HG02938 (cell line): ENCODE measurements at regions not wholly inside any gene's neighbourhood (a gene's known extent, or its start where the extent isn't known, plus 50 kb on each side); places are given as distances from the start of the nearest gene placed in this dataset.
"Not testable (repeated sequence)": the region's sequence is repeated elsewhere in the genome, so short reads cannot be mapped to it uniquely, and the experiment has no call there.

Experiments used
- ATAC-seq: cut with Tn5 transposase; IDR thresholded peaks from one replicate; pipeline ENCODE4 v1.9.1; 2021; ENCODE audit warnings: mild to moderate bottlenecking, moderate library complexity; ENCODE audit not compliant: unreplicated experiment

GRCh38 chr18:44568342-44568741, 112.3 kb upstream of the SETBP1 start:
- no peak for ATAC-seq

GRCh38 chr18:44568986-44569385, 111.7 kb upstream of the SETBP1 start:
- no peak for ATAC-seq

DNA sequence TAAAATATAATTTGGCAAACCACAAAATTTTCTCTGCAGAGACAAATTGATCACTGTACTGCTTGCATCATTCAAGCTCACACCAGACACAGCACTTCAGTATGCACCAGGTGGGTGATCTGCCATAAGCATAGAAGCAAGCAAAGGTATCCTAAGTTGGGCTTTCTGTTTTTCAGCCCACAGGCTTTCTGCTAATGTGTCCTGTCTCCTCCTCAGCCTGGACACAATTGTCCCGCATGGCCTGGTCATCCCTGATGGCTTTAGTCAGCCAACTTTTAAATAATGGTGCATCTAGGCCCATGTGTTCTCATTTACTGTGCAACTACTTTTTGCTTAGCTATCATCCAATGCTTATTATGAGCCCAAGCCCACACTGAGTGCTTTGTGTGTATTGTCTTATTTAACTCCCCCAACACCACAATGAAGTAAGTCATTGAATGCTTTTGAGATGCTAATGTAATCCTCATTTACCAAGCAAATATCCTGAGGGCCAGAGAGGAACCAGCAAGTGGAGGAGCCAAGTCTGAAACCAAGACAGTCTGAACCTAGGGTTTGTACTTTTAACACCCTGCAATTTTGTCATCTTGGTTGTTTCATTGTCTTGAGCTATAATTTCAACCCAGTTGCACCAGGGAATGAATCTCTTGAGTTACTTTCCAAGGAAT, 111.2 kb upstream of the SETBP1 start:
- ATAC-seq = no peak

GRCh38 chr18:44579028-44579702, 101.5 kb upstream of the SETBP1 start:
- ATAC-seq = no peak

DNA sequence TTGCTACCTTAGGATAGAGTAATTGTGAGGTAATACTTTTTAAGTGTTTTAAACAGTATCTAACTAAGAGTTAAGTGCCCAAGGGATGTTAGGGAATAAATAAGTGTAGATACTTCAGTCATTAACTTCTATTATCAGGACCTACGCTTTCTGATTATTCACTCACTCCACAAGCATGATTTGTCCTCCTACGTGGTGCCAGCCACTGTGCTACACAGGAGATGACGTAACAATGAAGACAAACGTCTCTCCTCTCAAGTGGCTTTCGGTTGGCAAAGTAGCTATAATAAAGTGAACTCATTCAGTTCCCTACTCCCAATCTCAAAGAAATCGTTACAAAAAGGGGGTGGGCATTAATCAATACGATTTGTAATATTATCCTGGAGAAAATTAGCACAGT, 100.9 kb upstream of the SETBP1 start:
- no peak for ATAC-seq

GRCh38 chr18:44580159-44580558, 100.5 kb upstream of the SETBP1 start:
- ATAC-seq = no peak

GRCh38 chr18:44580782-44581181, 99.9 kb upstream of the SETBP1 start:
- not testable (repeated sequence) for ATAC-seq

GRCh38 chr18:44582456-44582855, 98.2 kb upstream of the SETBP1 start:
- no peak for ATAC-seq

DNA sequence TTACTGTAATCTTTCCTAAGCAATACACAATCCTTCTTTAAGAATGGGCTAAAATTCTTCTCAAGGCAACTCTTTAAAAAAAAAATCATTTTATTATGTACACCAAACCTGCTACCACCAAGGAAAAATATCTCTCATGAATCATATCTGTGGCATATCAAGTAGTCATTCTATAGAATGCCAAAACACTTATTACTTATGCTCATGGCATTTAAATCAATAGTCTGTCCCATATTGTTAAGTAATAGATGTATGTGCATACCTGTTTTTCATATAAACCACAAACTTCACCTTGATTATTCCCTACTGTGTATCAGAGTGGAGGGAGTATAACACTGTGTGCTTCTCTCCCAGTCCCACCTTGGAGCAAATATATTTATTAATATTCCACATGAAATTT, 95.8 kb upstream of the SETBP1 start:
- no peak for ATAC-seq

DNA sequence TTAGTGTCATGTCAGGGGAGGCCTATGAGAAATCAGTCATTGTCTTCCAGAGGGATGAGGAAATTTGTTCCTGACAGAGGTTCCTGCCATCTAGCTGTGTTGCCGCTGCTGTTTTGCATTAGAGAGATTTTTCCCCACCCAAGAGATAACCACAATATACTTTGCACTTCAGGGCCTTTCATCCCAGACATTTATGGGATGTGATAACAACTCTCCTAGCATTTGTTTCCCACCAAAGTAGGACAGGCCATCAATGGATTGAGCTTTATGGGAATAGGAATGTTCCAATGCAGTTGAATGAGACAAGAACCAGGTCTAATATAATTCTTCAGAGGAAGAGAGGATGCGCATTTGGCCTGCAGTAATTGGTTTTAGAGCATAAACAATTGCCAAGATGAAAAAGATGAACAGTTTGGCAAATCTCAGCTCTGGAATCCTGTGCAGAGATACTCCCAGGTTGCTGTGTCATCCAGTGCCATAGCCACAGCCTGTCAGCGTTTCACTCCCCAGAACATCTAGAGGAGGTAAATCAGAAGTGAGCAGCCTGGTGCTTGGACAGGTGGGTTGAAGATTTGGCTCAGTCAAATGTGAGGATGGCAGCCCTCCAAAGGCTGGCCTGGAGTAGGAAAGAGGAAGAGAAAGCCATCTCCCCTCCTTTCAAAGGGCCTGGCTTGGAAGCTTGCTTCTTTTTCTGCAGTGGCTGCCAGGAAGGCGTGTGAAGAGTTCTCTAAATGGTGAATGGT, 93.7 kb upstream of the SETBP1 start:
- ATAC-seq = no peak

- no peak for ATAC-seq
Observed at GRCh38 chr18:44588508-44588907, 92.2 kb upstream of the SETBP1 start.

GRCh38 chr18:44589693-44590355, 90.9 kb upstream of the SETBP1 start:
- ATAC-seq = no peak

GRCh38 chr18:44590956-44591670, 89.6 kb upstream of the SETBP1 start:
- no peak for ATAC-seq

DNA sequence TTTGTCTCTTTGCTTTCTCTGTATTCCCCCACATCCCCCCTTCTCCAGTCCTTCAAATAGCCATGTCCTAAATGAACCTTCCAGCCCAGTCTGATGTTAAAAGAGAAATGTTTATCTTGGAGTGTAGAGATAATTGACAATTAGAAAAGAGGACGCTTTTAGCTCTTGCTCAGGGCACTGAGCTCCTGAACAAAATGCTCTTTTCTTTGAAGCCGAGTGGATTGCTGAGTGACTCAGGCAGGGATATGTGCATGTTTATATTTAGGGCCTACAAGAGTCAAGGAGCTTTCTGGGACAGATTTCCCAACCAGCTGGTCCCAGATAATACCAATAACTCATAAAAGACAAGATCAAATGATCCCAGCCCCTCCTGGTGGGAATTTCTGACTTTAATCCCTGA, 88.0 kb upstream of the SETBP1 start:
- ATAC-seq = no peak

DNA sequence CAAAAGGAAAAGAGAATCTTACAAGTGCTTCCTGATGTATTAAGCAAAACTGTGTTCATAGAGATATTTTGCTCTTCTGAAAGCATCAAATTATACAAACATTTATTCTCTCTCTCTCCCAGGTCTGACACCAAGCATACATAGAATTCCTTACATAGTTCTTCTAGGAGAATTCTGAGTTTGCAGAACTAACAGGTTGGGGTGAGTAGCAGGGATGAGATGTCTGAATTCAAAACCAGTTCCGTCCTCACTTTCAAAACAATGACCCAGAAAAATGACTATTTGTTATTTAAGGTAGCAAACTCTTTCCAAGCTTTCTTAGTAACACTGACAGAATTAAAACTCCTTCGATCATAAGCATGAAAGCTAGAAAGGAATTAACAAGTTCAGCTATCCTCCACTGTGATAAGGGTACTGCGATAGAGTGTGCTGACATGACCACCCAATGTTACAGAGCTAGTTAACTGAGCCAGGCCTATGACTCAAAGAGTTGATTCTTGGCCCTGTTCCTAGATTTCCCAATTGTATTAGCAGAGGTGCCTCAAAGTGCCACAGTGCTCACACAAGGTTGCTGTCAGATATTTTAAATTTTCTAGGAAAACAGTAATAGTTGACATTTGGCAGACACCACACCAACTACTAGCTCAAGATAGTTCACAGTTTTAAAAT, 85.8 kb upstream of the SETBP1 start:
- no peak for ATAC-seq

- ATAC-seq = no peak
Observed at GRCh38 chr18:44597797-44598196, 82.9 kb upstream of the SETBP1 start.

GRCh38 chr18:44598514-44598913, 82.2 kb upstream of the SETBP1 start:
- ATAC-seq = no peak

- no peak for ATAC-seq
Observed at GRCh38 chr18:44599412-44599811, 81.3 kb upstream of the SETBP1 start.

- no peak for ATAC-seq
Observed at GRCh38 chr18:44601447-44601846, 79.2 kb upstream of the SETBP1 start.

DNA sequence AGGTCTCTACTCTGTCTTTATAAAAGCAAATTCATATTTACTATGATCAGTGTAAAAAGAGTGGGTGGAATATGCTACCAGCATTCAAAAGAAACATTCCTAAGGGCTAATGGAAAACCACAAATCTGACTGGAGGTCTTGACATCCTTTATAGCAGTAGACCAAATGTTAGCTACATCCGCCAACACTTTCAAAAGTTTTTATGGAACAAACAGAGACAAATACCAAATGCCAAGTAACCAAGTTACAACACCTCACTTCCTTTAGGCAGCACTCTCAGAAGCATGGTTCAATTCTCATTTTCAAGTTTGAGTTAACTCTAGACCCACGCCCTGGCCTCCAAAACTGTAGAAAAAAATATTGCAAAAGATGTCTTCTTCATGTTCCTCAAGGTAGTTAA, 78.3 kb upstream of the SETBP1 start:
- no peak for ATAC-seq
